GM12891 (cell line): ENCODE measurements at regions not wholly inside any gene's neighbourhood (a gene's known extent, or its start where the extent isn't known, plus 50 kb on each side); places are given as distances from the start of the nearest gene placed in this dataset.

Experiments
- PAX5 ChIP-seq: IDR thresholded peaks from 2 replicates; pipeline ENCODE4 v1.6.1; 2011; ENCODE audit warnings: low read length, moderate library complexity, mild to moderate bottlenecking; ENCODE audit not compliant: insufficient read depth, severe bottlenecking
- POLR2A ChIP-seq: IDR thresholded peaks from 2 replicates; pipeline ENCODE4 v1.6.1; 2011; ENCODE audit warnings: low read depth, low read length, control low read depth
- POLR2AphosphoS5 ChIP-seq: IDR thresholded peaks from 2 replicates; pipeline ENCODE4 v1.6.1; 2011; ENCODE audit warnings: low read depth, low read length, control low read depth
- POU2F2 ChIP-seq: IDR thresholded peaks from 2 replicates; pipeline ENCODE4 v1.6.1; 2011; ENCODE audit warnings: low read depth, mild to moderate bottlenecking, control low read depth, low read length, moderate library complexity
- SPI1 ChIP-seq: IDR thresholded peaks from 2 replicates; pipeline ENCODE4 v1.6.1; 2011; ENCODE audit warnings: low read depth, low read length, control low read depth
- TAF1 ChIP-seq: IDR thresholded peaks from 2 replicates; pipeline ENCODE4 v1.6.1; 2011; ENCODE audit warnings: low read depth, low read length, control low read depth

- no peak for TF ChIP-seq POLR2A
- no peak for TF ChIP-seq POU2F2
- no peak for TF ChIP-seq TAF1
- no peak for TF ChIP-seq SPI1
- no peak for TF ChIP-seq POLR2AphosphoS5
- no peak for TF ChIP-seq PAX5
These were observed 331.3 kb upstream of the DCC start for GRCh38 chr18:52008736-52009135.
